ENCODE measurements at regions not wholly inside any gene's neighbourhood (a gene's known extent, or its start where the extent isn't known, plus 50 kb on each side); places are given as distances from the start of the nearest gene placed in this dataset.

- TF ChIP-seq CTCF (optimal IDR thresholded peaks at IDR 0.05 in 1 of 3, IDR thresholded peaks at IDR 0.05 in 1 of 3, conservative IDR thresholded peaks at IDR 0.05 in 1 of 3; ENCODE audit: extremely low read depth in 1 of 3, insufficient read depth in 2 of 3, low read length in 3 of 3) (no peak), EZH2 (IDR thresholded peaks at IDR 0.05; ENCODE audit: low read length) (no peak)
Observed at GRCh38 chr4:25569716-25570115, 85.9 kb upstream of the SLC34A2 start.
